CD14-positive monocyte (primary cell): ENCODE measurements at regions not wholly inside any gene's neighbourhood (a gene's known extent, or its start where the extent isn't known, plus 50 kb on each side); places are given as distances from the start of the nearest gene placed in this dataset.

Experiments
- DNase-seq, 3 donors: peaks; one replicate each; pipeline ENCODE4 v3.0.0-alpha.2; 2011 to 2022
- H2AFZ ChIP-seq: 2 replicates; pipeline ENCODE4 v1.6.0; 2012; ENCODE audit warnings: mild to moderate bottlenecking, low read depth, low read length, inconsistent platforms; ENCODE audit not compliant: insufficient read depth, poor library complexity, severe bottlenecking
- H3K27ac ChIP-seq, 2 donors: 1 replicate in 1 of 2; 2 replicates in 1 of 2; pipeline ENCODE4 v1.5.1; 2012 to 2013; ENCODE audit warnings: low read length in 2 of 2, control low read depth in 1 of 2, inconsistent platforms in 1 of 2, low read depth in 1 of 2, mild to moderate bottlenecking in 1 of 2
- H3K27me3 ChIP-seq, 2 donors: one replicate each; pipeline versions ENCODE4 v1.6.0 to v1.6.1; 2011 to 2013; ENCODE audit warnings: low read length in 2 of 2; ENCODE audit not compliant: control insufficient read depth in 2 of 2, insufficient read depth in 2 of 2
- H3K36me3 ChIP-seq, 2 donors: replicated peaks in 1 of 2; 1 replicate in 1 of 2; 2 replicates in 1 of 2; pipeline versions ENCODE4 v1.5.1 to v1.6.1; 2012 to 2013; ENCODE audit warnings: low read length in 2 of 2, control low read depth in 1 of 2, inconsistent platforms in 1 of 2, mild to moderate bottlenecking in 1 of 2; ENCODE audit not compliant: insufficient read depth in 2 of 2, control insufficient read depth in 1 of 2
- H3K4me1 ChIP-seq, 2 donors: 1 replicate in 1 of 2; 2 replicates in 1 of 2; pipeline versions ENCODE4 v1.5.1 to v1.6.1; 2012 to 2013; ENCODE audit warnings: low read length in 2 of 2, control low read depth in 1 of 2, inconsistent platforms in 1 of 2, mild to moderate bottlenecking in 1 of 2, moderate library complexity in 1 of 2; ENCODE audit not compliant: insufficient read depth in 2 of 2, control insufficient read depth in 1 of 2
- H3K4me2 ChIP-seq: replicated peaks from 2 replicates; pipeline ENCODE3; 2012; ENCODE audit warnings: low read length, moderate library complexity, mild to moderate bottlenecking; ENCODE audit not compliant: poor library complexity, severe bottlenecking; ENCODE audit errors: extremely low read depth
- H3K4me3 ChIP-seq, 3 experiments: fragments of 200-600 bp in 1 of 3; sonication (generic) in 1 of 3; replicated peaks in 1 of 3; 1 replicate in 2 of 3; 2 replicates in 1 of 3; pipeline ENCODE4 v1.5.1; 2011 to 2013; ENCODE audit warnings: low read length in 3 of 3, mild to moderate bottlenecking in 3 of 3, control low read depth in 2 of 3, low read depth in 2 of 3, inconsistent platforms in 1 of 3, moderate library complexity in 1 of 3
- H3K79me2 ChIP-seq: 2 replicates; pipeline ENCODE4 v1.6.0; 2012; ENCODE audit warnings: mild to moderate bottlenecking, control low read depth, inconsistent platforms, low read length, moderate library complexity; ENCODE audit not compliant: insufficient read depth
- H3K9ac ChIP-seq: 2 replicates; pipeline ENCODE4 v1.6.0; 2017; ENCODE audit warnings: low read length, mild to moderate bottlenecking; ENCODE audit not compliant: insufficient read depth, poor library complexity, severe bottlenecking
- H3K9me3 ChIP-seq, 2 donors: replicated peaks in 1 of 2; 1 replicate in 1 of 2; 2 replicates in 1 of 2; pipeline versions ENCODE4 v1.5.1 to v1.6.1; 2012 to 2013; ENCODE audit warnings: low read length in 2 of 2, control low read depth in 1 of 2; ENCODE audit not compliant: control insufficient read depth in 1 of 2, insufficient read depth in 1 of 2
- H4K20me1 ChIP-seq: 2 replicates; pipeline ENCODE4 v1.6.0; 2012; ENCODE audit warnings: mild to moderate bottlenecking, low read length, control low read depth, moderate library complexity; ENCODE audit not compliant: insufficient read depth
- H3K27ac Mint-ChIP-seq, 7 donors: one replicate each; pipeline ENCODE4 v1.8.0; 2020; ENCODE audit warnings: mild to moderate bottlenecking in 7 of 7, mixed read lengths in 7 of 7, moderate library complexity in 6 of 7, inconsistent platforms in 2 of 7
- H3K27me3 Mint-ChIP-seq, 3 donors: one replicate each; pipeline ENCODE4 v1.8.0; 2021 to 2022; ENCODE audit warnings: low read depth in 3 of 3, mild to moderate bottlenecking in 3 of 3, mixed read lengths in 3 of 3, moderate library complexity in 3 of 3, inconsistent platforms in 1 of 3
- H3K36me3 Mint-ChIP-seq, 2 donors: one replicate each; pipeline ENCODE4 v1.8.0; 2020; ENCODE audit warnings: mixed read lengths in 2 of 2, inconsistent platforms in 1 of 2, mild to moderate bottlenecking in 1 of 2
- H3K4me1 Mint-ChIP-seq: one replicate; pipeline ENCODE4 v1.8.0; 2020; ENCODE audit warnings: mild to moderate bottlenecking, mixed read lengths
- H3K4me3 Mint-ChIP-seq, 2 donors: one replicate each; pipeline ENCODE4 v1.8.0; 2020; ENCODE audit warnings: mild to moderate bottlenecking in 2 of 2, mixed read lengths in 2 of 2, moderate library complexity in 1 of 2
- H3K9me3 Mint-ChIP-seq, 7 donors: one replicate each; pipeline ENCODE4 v1.8.0; 2020 to 2022; ENCODE audit warnings: mixed read lengths in 7 of 7, mild to moderate bottlenecking in 6 of 7, moderate library complexity in 6 of 7, inconsistent platforms in 2 of 7
- WGBS: methylation state at CpG from one replicate; pipeline ENCODE4 v1.1.5; 2013; ENCODE audit warnings: missing lambda C conversion rate; ENCODE audit not compliant: insufficient coverage; 5-methylcytosine and 5-hydroxymethylcytosine counted together
- intact Hi-C, 2 donors: fragments of 100-400 bp; cut with micrococcal nuclease; formaldehyde crosslinking; loops; one replicate each; pipeline versions ENCODE4 v1.15.0 to v1.15.1; 2023
- TF ChIP-seq, protein P1 (sequence below): fragments of 200-600 bp; IDR thresholded peaks from one replicate; pipeline ENCODE4 v1.8.0; 2022; ENCODE audit warnings: antibody characterized with exemption, mild to moderate bottlenecking

DNA sequence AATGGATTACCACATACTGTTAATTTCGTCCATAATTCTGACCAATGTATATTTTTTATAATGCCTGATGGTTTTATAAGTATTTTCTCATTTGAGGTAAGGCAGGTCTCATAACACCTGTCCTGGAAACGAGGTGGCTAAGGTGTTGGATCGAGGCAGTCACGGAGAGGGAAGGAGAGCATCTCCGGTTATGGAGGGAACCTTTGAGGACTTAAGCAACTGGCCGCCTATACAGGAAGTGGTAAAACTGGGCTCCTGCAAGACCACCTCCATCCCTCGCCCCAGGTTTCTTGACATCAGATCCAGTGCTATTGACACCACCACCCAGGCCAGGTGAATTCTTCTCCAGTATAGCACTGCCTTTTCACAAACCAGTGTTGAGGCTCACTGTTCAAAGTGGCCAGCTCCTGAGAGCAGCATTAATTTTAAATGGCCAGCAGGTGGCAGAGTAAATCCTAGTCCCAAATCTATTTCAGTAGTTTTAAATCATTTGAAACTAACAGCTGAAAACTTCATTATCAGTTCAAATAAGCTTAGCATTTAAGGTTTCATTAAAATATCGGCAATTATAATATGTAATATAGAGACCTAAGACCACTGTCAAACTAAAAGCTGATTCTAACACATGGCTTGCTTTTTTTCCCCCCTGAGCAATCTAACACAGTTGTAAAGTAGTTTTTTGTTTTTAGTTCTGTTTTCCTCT is 100.8 kb downstream of the PPM1A start:
- H3K4me1 Mint-ChIP-seq, result no peaks in the 10 kb centered on the region
- H3K9me3 Mint-ChIP-seq, result no peaks in the 10 kb centered on the region
- DNase-seq, result peak in 2 of 3 donors; percentile 6 to 25
- no peak overlapping the region for H3K4me2 ChIP-seq
- H3K4me3 ChIP-seq, result no peak overlapping the region
- no peaks in the 10 kb centered on the region for H3K4me1 ChIP-seq
- H3K36me3 ChIP-seq, result no peaks in the 10 kb centered on the region
- no peak overlapping the region for H3K9ac ChIP-seq
- TF ChIP-seq, protein P1, sequence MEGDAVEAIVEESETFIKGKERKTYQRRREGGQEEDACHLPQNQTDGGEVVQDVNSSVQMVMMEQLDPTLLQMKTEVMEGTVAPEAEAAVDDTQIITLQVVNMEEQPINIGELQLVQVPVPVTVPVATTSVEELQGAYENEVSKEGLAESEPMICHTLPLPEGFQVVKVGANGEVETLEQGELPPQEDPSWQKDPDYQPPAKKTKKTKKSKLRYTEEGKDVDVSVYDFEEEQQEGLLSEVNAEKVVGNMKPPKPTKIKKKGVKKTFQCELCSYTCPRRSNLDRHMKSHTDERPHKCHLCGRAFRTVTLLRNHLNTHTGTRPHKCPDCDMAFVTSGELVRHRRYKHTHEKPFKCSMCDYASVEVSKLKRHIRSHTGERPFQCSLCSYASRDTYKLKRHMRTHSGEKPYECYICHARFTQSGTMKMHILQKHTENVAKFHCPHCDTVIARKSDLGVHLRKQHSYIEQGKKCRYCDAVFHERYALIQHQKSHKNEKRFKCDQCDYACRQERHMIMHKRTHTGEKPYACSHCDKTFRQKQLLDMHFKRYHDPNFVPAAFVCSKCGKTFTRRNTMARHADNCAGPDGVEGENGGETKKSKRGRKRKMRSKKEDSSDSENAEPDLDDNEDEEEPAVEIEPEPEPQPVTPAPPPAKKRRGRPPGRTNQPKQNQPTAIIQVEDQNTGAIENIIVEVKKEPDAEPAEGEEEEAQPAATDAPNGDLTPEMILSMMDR, result peak; percentile 73
- no peaks in the 10 kb centered on the region for H4K20me1 ChIP-seq
- H3K4me3 Mint-ChIP-seq, result no peak overlapping the region
- H3K9me3 ChIP-seq, result no peaks in the 10 kb centered on the region
- no peak overlapping the region for H3K27ac ChIP-seq
- H3K79me2 ChIP-seq, result no peaks in the 10 kb centered on the region
- no peaks in the 10 kb centered on the region for H3K36me3 Mint-ChIP-seq
- H3K27me3 ChIP-seq, result no peaks in the 10 kb centered on the region
- peaks cover 6 to 7% (median 6%) of the 10 kb centered on the region in 3 donors for H3K27me3 Mint-ChIP-seq
- WGBS, result 60% methylated on average over 4 of the region's 8 CpGs
- intact Hi-C loops, result loop anchor here (5.0 to 10.0 kb wide), 2 partner anchors 902 to 905 kb away; no protein-coding TSS in a partner anchor
- H2AFZ ChIP-seq, result no peak overlapping the region
- peak overlapping the region in 1 of 7 donors; percentile 23 for H3K27ac Mint-ChIP-seq

DNA sequence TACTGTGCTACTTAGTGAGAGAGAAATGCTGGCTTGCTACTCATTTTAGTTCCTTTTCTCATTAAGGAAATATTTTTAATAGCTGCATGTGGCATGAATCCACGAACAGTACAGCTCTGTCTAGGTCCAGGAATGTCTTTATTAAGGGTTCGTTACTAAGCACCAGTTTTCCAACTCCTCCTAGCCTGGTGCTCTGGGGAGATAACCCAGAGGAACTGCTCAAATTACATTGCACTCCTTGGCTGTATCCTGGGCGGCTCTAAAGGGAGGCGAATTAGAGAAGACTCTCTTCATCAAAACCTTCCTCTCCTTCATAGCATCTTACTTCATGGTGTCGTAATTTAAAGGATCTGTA is 101.3 kb downstream of the PPM1A start:
- H3K27ac ChIP-seq, result no peak overlapping the region
- Mint-ChIP-seq H3K27me3 (peaks cover 4 to 6% (median 4%) of the 10 kb centered on the region in 3 donors), H3K36me3 (no peaks in the 10 kb centered on the region), H3K27ac (no peak overlapping the region), H3K4me1 (no peaks in the 10 kb centered on the region), H3K9me3 (no peaks in the 10 kb centered on the region), H3K4me3 (no peak overlapping the region)
- no peaks in the 10 kb centered on the region for H3K27me3 ChIP-seq
- H3K4me1 ChIP-seq, result no peaks in the 10 kb centered on the region
- TF ChIP-seq, protein P1, result no peak
- H3K36me3 ChIP-seq, result no peaks in the 10 kb centered on the region
- H4K20me1 ChIP-seq, result no peaks in the 10 kb centered on the region
- WGBS, result 27% methylated on average over 3 of the region's 5 CpGs
- H3K9ac ChIP-seq, result no peak overlapping the region
- no peaks in the 10 kb centered on the region for H3K9me3 ChIP-seq
- no peak overlapping the region for H2AFZ ChIP-seq
- DNase-seq, result no peak
- intact Hi-C loops, result loop anchor here in 1 of 2 donors (10.0 kb wide), 1 partner anchor 904 kb away; no protein-coding TSS in a partner anchor
- H3K4me2 ChIP-seq, result no peak overlapping the region
- no peaks in the 10 kb centered on the region for H3K79me2 ChIP-seq
- no peak overlapping the region for H3K4me3 ChIP-seq
